ENCODE measurements at regions not wholly inside any gene's neighbourhood (a gene's known extent, or its start where the extent isn't known, plus 50 kb on each side); places are given as distances from the start of the nearest gene placed in this dataset.
"Not testable (repeated sequence)": the region's sequence is repeated elsewhere in the genome, so short reads cannot be mapped to it uniquely, and the experiment has no call there.

GRCh38 chr13:64480211-64480610 is 2749.9 kb downstream of the PCDH9 start:
- DNase-seq, result no peak

- no peak for DNase-seq
Measured at GRCh38 chr13:64477146-64477545, 2753.0 kb downstream of the PCDH9 start.

- DNase-seq, result not testable (repeated sequence)
Measured at GRCh38 chr13:64476041-64476568, 2754.0 kb downstream of the PCDH9 start.

GRCh38 chr13:64471916-64472315 is 2758.2 kb downstream of the PCDH9 start:
- DNase-seq, result peak; percentile 22

DNA sequence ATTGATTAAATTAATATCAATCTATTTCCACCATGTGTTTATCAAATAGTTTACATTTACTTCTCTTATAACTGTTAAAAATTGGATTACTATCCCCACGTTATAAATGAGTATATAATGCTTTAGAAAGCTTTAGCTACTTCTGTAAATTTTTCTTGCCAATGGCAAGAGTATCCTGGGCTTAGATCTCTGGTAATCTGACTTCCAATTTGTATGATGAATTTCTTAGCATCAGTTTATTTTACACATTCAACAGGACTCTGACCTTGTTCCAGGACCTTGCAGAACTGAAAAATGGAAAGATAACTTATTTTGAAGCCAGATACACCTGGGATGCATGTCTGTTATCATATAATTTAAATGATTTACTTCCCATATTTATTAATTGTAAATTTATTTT is 2759.4 kb downstream of the PCDH9 start:
- DNase-seq, result no peak

DNA sequence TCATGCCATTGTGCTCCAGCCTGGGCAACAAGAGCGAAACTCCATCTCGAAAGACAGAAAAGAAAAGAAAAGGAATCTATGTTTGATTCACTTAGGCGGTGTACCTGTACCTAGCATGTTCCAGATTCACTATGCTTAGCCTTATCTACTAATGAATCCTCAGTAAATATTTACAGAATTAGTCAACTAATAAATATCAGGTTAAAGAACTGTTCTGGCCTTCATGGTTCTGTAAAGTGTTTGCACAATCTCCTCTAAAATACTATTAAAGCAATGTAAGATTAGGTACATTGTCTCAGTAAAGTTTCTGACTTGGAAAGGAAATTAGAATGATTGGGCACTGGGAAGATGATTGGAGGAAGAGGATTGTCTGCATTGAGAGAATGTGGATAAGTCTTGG is 2770.4 kb downstream of the PCDH9 start:
- no peak for DNase-seq

DNA sequence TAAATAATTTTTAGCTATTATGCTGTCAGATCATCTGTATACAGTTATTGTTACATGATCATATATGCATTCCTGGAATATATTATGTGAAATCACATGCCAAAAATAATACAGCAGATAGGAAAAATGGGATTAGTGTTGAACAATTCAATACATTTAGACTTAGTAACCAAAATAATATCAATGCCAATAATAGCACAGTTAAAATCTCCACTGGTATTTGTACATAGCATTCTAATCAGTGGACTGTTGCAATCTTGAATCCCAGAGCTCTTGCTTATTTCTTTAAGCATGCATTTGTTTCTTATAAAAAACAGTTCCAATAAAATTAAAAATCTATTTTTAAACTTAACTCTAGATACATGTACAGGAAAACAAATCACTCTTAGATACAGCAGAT is 2772.2 kb downstream of the PCDH9 start:
- no peak for DNase-seq

DNA sequence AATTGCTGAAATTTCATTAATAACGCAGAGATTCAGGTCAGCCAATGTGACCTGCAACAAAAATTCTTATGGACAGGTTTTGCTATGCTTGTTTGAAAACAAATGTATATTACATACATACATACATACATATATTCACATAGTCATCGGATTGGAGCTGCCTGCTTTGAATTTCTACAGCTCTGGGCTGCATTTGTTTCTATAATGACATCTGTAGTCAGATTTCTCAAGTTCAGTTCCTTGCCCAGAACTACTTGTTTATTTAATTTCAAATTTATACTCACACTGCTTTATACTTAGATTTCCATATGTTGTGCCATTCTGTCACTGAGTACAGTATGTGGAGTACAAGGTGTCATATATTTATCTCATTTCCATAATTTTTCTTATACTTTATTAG is 2775.0 kb downstream of the PCDH9 start:
- no peak for DNase-seq

DNA sequence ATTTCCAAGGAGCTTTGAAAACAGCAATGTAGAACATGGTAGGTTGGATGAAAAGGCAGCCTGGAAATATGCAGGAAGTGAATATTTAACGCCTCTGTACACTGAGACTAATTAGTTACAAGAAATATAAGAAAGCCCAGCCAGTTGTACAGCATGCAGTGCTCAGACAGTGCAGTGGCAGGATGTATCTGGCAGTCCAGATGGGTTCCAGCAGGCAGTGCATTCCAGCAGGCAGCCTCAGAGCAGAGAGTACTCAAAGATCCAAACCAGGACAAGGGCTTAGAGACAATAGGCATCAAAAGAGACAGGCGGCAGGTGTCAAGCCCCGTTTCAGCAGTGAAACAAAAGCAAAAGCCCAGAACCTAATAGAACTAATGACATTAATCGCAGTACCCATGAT is 2776.3 kb downstream of the PCDH9 start:
- DNase-seq, result no peak

GRCh38 chr13:64446372-64446771 is 2783.8 kb downstream of the PCDH9 start:
- no peak for DNase-seq

DNA sequence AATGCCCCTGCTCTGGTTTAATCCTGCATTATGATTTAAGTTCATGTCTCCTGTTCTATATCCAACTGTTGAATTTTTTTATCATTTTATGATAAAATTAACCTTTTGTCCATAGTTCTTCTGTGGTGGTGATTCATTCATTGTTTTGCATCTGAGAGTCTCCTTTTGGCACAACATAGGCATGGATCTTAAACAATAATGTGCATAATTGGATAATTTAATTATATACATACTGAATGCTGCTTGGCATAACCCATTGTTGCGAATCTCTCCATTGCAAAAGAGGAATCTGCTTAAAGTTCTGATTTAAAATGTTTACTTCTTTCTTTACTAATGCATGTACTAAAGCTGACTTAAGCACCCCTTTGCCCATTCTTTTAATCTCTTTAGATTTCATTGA is 2788.4 kb downstream of the PCDH9 start:
- DNase-seq, result no peak

- DNase-seq, result no peak
Measured at GRCh38 chr13:64438084-64438483, 2792.1 kb downstream of the PCDH9 start.

GRCh38 chr13:64429691-64430090 is 2800.4 kb downstream of the PCDH9 start:
- DNase-seq, result no peak

- DNase-seq, result no peak
Measured at GRCh38 chr13:64428196-64428595, 2801.9 kb downstream of the PCDH9 start.

GRCh38 chr13:64423467-64423866 is 2806.7 kb downstream of the PCDH9 start:
- DNase-seq, result no peak

DNA sequence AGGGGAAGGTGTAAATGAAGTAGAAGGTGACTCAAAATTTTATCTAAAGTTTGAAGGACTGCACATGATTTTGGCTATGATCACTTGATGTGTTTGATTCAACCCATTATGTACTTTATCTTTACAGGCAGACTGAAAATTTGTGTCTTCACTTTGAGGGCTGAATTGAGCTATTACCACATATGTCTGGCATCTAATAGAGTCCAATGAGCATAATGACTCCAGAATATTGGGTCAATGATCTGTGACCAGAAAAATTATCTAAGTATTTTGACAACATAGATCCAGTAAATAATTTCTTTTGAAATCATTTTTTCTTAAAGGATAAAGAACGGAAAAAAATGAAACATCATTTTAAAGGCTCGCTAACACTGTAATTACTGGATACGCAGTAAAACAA is 2810.0 kb downstream of the PCDH9 start:
- DNase-seq, result no peak

- no peak for DNase-seq
Measured at GRCh38 chr13:64417581-64417980, 2812.6 kb downstream of the PCDH9 start.

GRCh38 chr13:64414381-64414780 is 2815.8 kb downstream of the PCDH9 start:
- DNase-seq, result no peak

DNA sequence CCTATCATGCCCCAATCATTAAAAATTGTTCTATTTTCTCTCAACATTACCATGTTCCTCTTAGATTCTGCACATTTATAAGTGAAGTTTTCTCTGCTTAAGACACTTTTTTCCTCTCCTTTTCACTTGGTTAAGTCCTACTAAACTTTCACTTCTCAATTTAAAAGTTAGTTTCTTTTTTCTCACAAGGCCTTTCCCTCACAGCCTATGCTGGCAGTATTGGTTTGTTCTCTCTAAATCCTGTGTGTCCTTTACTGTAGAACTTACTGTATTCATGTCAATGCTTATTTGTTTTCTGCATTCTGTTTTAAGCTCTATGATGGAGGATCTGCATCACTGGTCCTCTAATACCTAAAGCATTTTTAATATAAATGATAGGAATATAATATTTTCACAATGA is 2816.6 kb downstream of the PCDH9 start:
- no peak for DNase-seq

GRCh38 chr13:64410276-64411053 is 2819.7 kb downstream of the PCDH9 start:
- DNase-seq, result no peak

DNA sequence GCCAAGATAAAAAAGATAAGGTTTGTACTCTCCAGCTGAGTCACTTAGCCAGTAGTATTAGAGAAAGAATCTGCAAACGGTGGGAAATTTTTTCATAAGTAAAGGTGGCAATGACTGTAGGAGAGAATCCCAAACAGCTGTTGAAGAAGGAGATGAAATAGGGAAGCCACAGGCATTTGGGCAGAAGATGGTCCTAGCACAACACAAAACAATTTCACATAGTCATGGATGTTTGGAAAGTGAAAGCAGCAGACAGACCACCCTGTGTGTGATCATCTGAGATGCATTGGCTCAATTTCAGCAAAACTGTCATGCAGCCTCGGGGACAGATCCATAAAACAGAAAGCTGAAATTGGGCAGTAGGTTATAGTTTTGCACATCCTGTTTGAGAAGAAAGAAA is 2832.4 kb downstream of the PCDH9 start:
- no peak for DNase-seq

DNA sequence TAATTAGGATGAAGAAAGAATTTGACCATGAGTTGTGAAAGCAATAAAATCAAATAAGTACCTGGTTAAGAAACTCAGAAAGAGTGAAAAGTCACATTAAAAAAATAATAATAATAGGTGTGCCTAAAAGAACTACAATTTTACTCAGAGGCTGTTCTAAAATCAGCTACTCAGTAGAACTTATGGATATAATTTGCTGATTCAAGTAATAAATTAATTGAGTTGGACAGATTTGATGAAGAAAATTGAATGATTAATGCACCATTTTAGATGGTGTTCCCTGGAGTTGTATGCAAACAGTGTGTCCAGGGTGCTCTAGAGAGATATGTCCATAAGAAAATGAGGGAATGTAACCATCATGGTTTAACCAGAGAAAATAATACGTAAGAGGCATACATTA is 2852.5 kb downstream of the PCDH9 start:
- DNase-seq, result no peak

DNA sequence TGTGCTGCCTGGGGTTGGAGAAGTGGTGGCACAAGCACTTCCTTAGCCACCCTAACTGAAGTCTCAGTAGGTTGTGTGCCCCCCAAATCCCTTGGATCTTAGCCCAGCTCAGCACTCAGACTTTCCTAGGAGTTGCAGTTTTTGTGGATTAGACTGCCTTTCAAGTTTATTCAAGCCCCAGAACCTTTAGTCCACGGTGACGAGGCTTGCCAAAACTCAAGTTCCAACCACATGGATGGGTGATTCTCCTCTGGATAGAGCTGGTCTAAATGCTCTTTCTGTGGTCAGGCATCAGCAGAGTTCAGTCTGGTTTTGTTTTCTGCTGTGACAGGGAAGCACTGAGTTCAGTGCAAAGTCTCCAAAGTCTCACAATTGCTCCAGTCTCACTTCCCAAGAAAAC is 2858.7 kb downstream of the PCDH9 start:
- DNase-seq, result no peak

- no peak for DNase-seq
Measured at GRCh38 chr13:64371045-64371444, 2859.1 kb downstream of the PCDH9 start.

DNA sequence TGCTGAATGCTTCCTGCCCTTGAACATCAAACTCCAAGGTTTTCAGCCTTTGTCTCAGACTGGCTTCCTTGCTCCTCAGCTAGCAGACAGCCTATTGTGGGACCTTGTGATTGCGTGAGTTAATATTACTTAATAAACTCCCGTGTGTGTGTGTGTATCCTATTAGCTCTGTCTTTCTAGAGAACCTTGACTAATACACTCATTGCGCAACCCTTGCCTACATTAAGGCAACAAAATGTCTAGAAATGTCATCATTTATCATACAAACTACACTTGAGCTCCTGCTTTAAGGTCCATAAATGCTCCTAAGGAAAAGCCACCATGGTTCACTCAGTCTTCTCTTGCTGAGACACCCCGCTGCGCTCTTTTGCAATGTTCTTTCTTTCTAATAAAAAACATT is 2861.0 kb downstream of the PCDH9 start:
- DNase-seq, result no peak

All from NCI-H446 treated with DMSO at 0.1 percent for 48 hours (cell line).